OCI-LY7 (cell line): ENCODE measurements at regions not wholly inside any gene's neighbourhood (a gene's known extent, or its start where the extent isn't known, plus 50 kb on each side); places are given as distances from the start of the nearest gene placed in this dataset.

Source experiments
- BruUV-seq: library from RNA; stranded (reverse); fragments of 400-500 nt; replicated peaks from 2 replicates; lab custom pipeline; 2021; lab: Mats Ljungman, UMichigan
- CTCF ChIA-PET: fragments of 300-600 bp; sonication (Branson Sonifier 250); formaldehyde crosslinking; loops from one replicate; lab custom pipeline; 2022; ENCODE audit warnings: antibody characterized with exemption; ENCODE audit not compliant: unreplicated experiment; lab: Charles Lee
- POLR2A ChIA-PET: fragments of 300-600 bp; sonication (Branson Sonifier 250); formaldehyde crosslinking; loops from one replicate; lab custom pipeline; 2022; ENCODE audit warnings: antibody characterized with exemption; lab: Charles Lee
- DNase-seq: peaks from one replicate; pipeline ENCODE4 v3.0.0-alpha.2; 2015; ENCODE audit warnings: low spot score
- H2AFZ ChIP-seq: fragments of 200-600 bp; sonication (generic), shearing (Covaris generic); 2 replicates; pipeline ENCODE4 v1.6.1; 2014; ENCODE audit warnings: mild to moderate bottlenecking, antibody characterized with exemption, low read length, moderate library complexity
- H3K27ac ChIP-seq: fragments of 200-600 bp; sonication (generic); 2 replicates; pipeline ENCODE4 v1.5.1; 2014; ENCODE audit warnings: mixed run types, low read depth, mild to moderate bottlenecking, moderate library complexity, low read length, inconsistent platforms; ENCODE audit not compliant: poor library complexity, severe bottlenecking
- H3K36me3 ChIP-seq: fragments of 200-600 bp; sonication (generic); 2 replicates; pipeline ENCODE4 v1.6.1; 2014; ENCODE audit warnings: mild to moderate bottlenecking, antibody characterized with exemption, low read length, moderate library complexity, mixed read lengths; ENCODE audit not compliant: insufficient read depth
- H3K4me1 ChIP-seq: fragments of 200-600 bp; sonication (generic); 2 replicates; pipeline ENCODE4 v1.5.1; 2014; ENCODE audit warnings: mild to moderate bottlenecking, low read length; ENCODE audit not compliant: insufficient read depth, poor library complexity, severe bottlenecking
- H3K4me2 ChIP-seq: fragments of 200-600 bp; sonication (generic); 2 replicates; pipeline ENCODE4 v1.6.1; 2014; ENCODE audit warnings: mild to moderate bottlenecking, low read length
- H3K4me3 ChIP-seq: fragments of 200-600 bp; sonication (generic); 2 replicates; pipeline ENCODE4 v1.5.1; 2014; ENCODE audit warnings: mild to moderate bottlenecking, low read depth, low read length; ENCODE audit not compliant: poor library complexity, severe bottlenecking
- H3K79me2 ChIP-seq: fragments of 200-600 bp; sonication (generic); 2 replicates; pipeline ENCODE4 v1.6.1; 2016; ENCODE audit warnings: low read depth, mild to moderate bottlenecking, low read length, moderate library complexity, mixed read lengths; ENCODE audit not compliant: insufficient read depth
- H3K9me2 ChIP-seq: fragments of 200-600 bp; sonication (generic); 2 replicates; pipeline ENCODE4 v1.6.1; 2016; ENCODE audit warnings: mild to moderate bottlenecking, low read length, mixed read lengths; ENCODE audit not compliant: insufficient read depth
- H3K9me3 ChIP-seq: fragments of 200-600 bp; sonication (generic); 2 replicates; pipeline ENCODE4 v1.6.1; 2014; ENCODE audit warnings: mild to moderate bottlenecking, mixed run types, low read length, mixed read lengths
- H4K20me1 ChIP-seq: fragments of 200-600 bp; sonication (generic); 2 replicates; pipeline ENCODE4 v1.6.1; 2014; ENCODE audit warnings: mild to moderate bottlenecking, antibody characterized with exemption, low read length, moderate library complexity, mixed read lengths; ENCODE audit not compliant: insufficient read depth
- EZH2phosphoT487 ChIP-seq: fragments of 200-600 bp; sonication (generic); IDR thresholded peaks from 2 replicates; pipeline ENCODE4 v1.6.1; 2018; ENCODE audit warnings: low read depth, borderline replicate concordance, mild to moderate bottlenecking, mixed run types, antibody characterized with exemption, low read length, moderate library complexity, mixed read lengths
- intact Hi-C: fragments of 100-400 bp; cut with micrococcal nuclease; formaldehyde crosslinking; loops from one replicate; pipeline ENCODE4 v1.10.0; 2022; ENCODE audit not compliant: unreplicated experiment
- TF ChIP-seq, protein P1 (sequence below): fragments of 200-600 bp; sonication (generic); conservative IDR thresholded peaks from 2 replicates; pipeline ENCODE4 v1.5.1; 2014; ENCODE audit warnings: mild to moderate bottlenecking, antibody characterized with exemption, low read length, moderate library complexity, mixed read lengths

GRCh38 chr20:22346716-22347115 is 237.7 kb downstream of the FOXA2 start:
- H3K4me3 ChIP-seq: no peak overlapping the region
- ChIA-PET POLR2A (no interaction called here), CTCF (no interaction called here)
- H4K20me1 ChIP-seq: no peaks in the 10 kb centered on the region
- H3K9me2 ChIP-seq: no peaks in the 10 kb centered on the region
- DNase-seq: no peak
- intact Hi-C loops: no loop called here
- H3K79me2 ChIP-seq: no peaks in the 10 kb centered on the region
- no peaks in the 10 kb centered on the region for H3K9me3 ChIP-seq
- TF ChIP-seq EZH2phosphoT487: no peak
- TF ChIP-seq, protein P1, sequence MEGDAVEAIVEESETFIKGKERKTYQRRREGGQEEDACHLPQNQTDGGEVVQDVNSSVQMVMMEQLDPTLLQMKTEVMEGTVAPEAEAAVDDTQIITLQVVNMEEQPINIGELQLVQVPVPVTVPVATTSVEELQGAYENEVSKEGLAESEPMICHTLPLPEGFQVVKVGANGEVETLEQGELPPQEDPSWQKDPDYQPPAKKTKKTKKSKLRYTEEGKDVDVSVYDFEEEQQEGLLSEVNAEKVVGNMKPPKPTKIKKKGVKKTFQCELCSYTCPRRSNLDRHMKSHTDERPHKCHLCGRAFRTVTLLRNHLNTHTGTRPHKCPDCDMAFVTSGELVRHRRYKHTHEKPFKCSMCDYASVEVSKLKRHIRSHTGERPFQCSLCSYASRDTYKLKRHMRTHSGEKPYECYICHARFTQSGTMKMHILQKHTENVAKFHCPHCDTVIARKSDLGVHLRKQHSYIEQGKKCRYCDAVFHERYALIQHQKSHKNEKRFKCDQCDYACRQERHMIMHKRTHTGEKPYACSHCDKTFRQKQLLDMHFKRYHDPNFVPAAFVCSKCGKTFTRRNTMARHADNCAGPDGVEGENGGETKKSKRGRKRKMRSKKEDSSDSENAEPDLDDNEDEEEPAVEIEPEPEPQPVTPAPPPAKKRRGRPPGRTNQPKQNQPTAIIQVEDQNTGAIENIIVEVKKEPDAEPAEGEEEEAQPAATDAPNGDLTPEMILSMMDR: no peak
- no peak overlapping the region for H3K4me2 ChIP-seq
- no TSS peak for BruUV-seq
- H3K4me1 ChIP-seq: no peaks in the 10 kb centered on the region
- H3K36me3 ChIP-seq: no peaks in the 10 kb centered on the region
- H3K27ac ChIP-seq: no peak overlapping the region
- no peak overlapping the region for H2AFZ ChIP-seq

GRCh38 chr20:22343612-22344011 is 240.8 kb downstream of the FOXA2 start:
- intact Hi-C loops: no loop called here

DNA sequence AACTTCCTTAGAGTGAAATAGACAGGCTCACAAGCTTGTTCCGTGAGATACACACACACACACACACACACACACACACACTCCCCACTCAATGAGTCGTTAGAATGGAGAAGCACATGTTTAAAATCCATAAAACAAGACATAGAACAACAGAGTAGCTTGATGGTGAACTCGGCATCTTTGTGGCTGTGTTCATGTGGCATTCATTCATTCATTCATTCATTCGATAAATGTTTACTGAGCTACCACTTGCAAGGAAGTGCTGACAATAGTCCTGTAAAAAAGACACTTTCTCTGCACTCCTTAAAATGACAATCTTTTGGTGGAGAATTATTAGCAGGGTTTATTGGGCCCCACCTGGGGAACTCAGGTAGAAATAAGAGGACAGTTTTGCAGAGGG is 242.0 kb downstream of the FOXA2 start:
- intact Hi-C loops: no loop called here
- Histone ChIP-seq H3K4me2 (no peak overlapping the region), H3K4me1 (no peaks in the 10 kb centered on the region), H3K4me3 (no peak overlapping the region), H3K9me3 (no peaks in the 10 kb centered on the region), H4K20me1 (no peaks in the 10 kb centered on the region), H3K27ac (no peak overlapping the region), H3K79me2 (no peaks in the 10 kb centered on the region), H2AFZ (no peak overlapping the region), H3K36me3 (no peaks in the 10 kb centered on the region), H3K9me2 (no peaks in the 10 kb centered on the region)
- no TSS peak for BruUV-seq
- CTCF ChIA-PET: interaction anchor here (0.6 kb wide), 1 partner anchor 41 kb away, joined by 3 read pairs; no protein-coding TSS in a partner anchor
- no peak for DNase-seq
- no peak for TF ChIP-seq EZH2phosphoT487
- TF ChIP-seq, protein P1: no peak
- POLR2A ChIA-PET: interaction anchor here (0.6 kb wide), 1 partner anchor 8 kb away, joined by 3 read pairs; no protein-coding TSS in a partner anchor

More at GRCh38 chr20:22343612-22344011, 240.8 kb downstream of the FOXA2 start:
- Histone ChIP-seq H2AFZ (no peak overlapping the region), H4K20me1 (no peaks in the 10 kb centered on the region), H3K9me3 (no peaks in the 10 kb centered on the region), H3K4me3 (no peak overlapping the region), H3K36me3 (no peaks in the 10 kb centered on the region), H3K9me2 (no peaks in the 10 kb centered on the region), H3K79me2 (no peaks in the 10 kb centered on the region), H3K4me1 (no peaks in the 10 kb centered on the region), H3K4me2 (no peak overlapping the region), H3K27ac (no peak overlapping the region)
- no peak for TF ChIP-seq EZH2phosphoT487
- TF ChIP-seq, protein P1: no peak
- BruUV-seq: no TSS peak
- CTCF ChIA-PET: no interaction called here
- POLR2A ChIA-PET: interaction anchor here (0.6 kb wide), 1 partner anchor 430 kb away, joined by 4 read pairs; no protein-coding TSS in a partner anchor
- DNase-seq: no peak
